22Rv1 (cell line): ENCODE measurements at regions not wholly inside any gene's neighbourhood (a gene's known extent, or its start where the extent isn't known, plus 50 kb on each side); places are given as distances from the start of the nearest gene placed in this dataset.

Experiments used
- CTCF ChIP-seq: fragments of 450-650 bp; IDR thresholded peaks from 2 replicates; pipeline ENCODE4 v1.5.1; 2017; ENCODE audit warnings: mild to moderate bottlenecking
- ZFX ChIP-seq: fragments of 450-650 bp; IDR thresholded peaks from 2 replicates; pipeline ENCODE4 v1.6.1; 2017; ENCODE audit warnings: antibody characterized with exemption, borderline replicate concordance

GRCh38 chr19:30923096-30923495 lies 426.1 kb downstream of the TSHZ3 start:
- TF ChIP-seq CTCF (no peak), ZFX (no peak)
